Left ventricle myocardium inferior (tissue), 1 donor: ENCODE measurements at regions not wholly inside any gene's neighbourhood (a gene's known extent, or its start where the extent isn't known, plus 50 kb on each side); places are given as distances from the start of the nearest gene placed in this dataset.

Source experiments
- DNase-seq: peaks from one replicate; pipeline ENCODE4 v3.0.0-alpha.2; 2020
- H3K27ac ChIP-seq: fragments of 200-600 bp; replicated peaks from 2 replicates; pipeline ENCODE4 v1.8.0; 2021
- H3K27me3 ChIP-seq: fragments of 200-600 bp; 2 replicates; pipeline ENCODE4 v1.8.0; 2021; ENCODE audit warnings: low read depth
- H3K36me3 ChIP-seq: fragments of 200-600 bp; 2 replicates; pipeline ENCODE4 v1.8.0; 2021
- H3K4me1 ChIP-seq: fragments of 200-600 bp; 2 replicates; pipeline ENCODE4 v1.8.0; 2021
- H3K4me3 ChIP-seq: fragments of 200-600 bp; 2 replicates; pipeline ENCODE4 v1.8.0; 2021; ENCODE audit warnings: mild to moderate bottlenecking, moderate library complexity
- H3K9me3 ChIP-seq: fragments of 200-600 bp; replicated peaks from 2 replicates; pipeline ENCODE4 v1.8.0; 2021
- CTCF ChIP-seq: fragments of 200-600 bp; IDR thresholded peaks from 2 replicates; pipeline ENCODE4 v1.8.0; 2021; ENCODE audit warnings: antibody characterized with exemption, mild to moderate bottlenecking, borderline replicate concordance
- intact Hi-C: fragments of 100-400 bp; cut with micrococcal nuclease; formaldehyde crosslinking; loops from one replicate; pipeline ENCODE4 v1.11.0; 2022
- donor health status: DM: no; HTN: yes; CAD: no; lungs with severe emphysema.

GRCh38 chr5:164301136-164301535, 795.7 kb downstream of the MAT2B start:
- no peaks in the 10 kb centered on the region for H3K36me3 ChIP-seq

GRCh38 chr5:164301708-164302107, 796.3 kb downstream of the MAT2B start:
- Histone ChIP-seq H3K27ac (no peak overlapping the region), H3K9me3 (no peaks in the 10 kb centered on the region), H3K4me3 (no peak overlapping the region), H3K27me3 (peaks cover 2% of the 10 kb centered on the region), H3K36me3 (no peaks in the 10 kb centered on the region), H3K4me1 (no peaks in the 10 kb centered on the region)
- no peak for DNase-seq
- intact Hi-C loops = no loop called here
- no peak for TF ChIP-seq CTCF

More at GRCh38 chr5:164301136-164301535, 795.7 kb downstream of the MAT2B start:
- no peak overlapping the region for H3K4me3 ChIP-seq
- DNase-seq = no peak
- peaks cover 4% of the 10 kb centered on the region for H3K27me3 ChIP-seq
- no peak overlapping the region for H3K27ac ChIP-seq
- no peak for TF ChIP-seq CTCF
- H3K9me3 ChIP-seq = no peaks in the 10 kb centered on the region
- intact Hi-C loops = no loop called here
- H3K4me1 ChIP-seq = no peaks in the 10 kb centered on the region

DNA sequence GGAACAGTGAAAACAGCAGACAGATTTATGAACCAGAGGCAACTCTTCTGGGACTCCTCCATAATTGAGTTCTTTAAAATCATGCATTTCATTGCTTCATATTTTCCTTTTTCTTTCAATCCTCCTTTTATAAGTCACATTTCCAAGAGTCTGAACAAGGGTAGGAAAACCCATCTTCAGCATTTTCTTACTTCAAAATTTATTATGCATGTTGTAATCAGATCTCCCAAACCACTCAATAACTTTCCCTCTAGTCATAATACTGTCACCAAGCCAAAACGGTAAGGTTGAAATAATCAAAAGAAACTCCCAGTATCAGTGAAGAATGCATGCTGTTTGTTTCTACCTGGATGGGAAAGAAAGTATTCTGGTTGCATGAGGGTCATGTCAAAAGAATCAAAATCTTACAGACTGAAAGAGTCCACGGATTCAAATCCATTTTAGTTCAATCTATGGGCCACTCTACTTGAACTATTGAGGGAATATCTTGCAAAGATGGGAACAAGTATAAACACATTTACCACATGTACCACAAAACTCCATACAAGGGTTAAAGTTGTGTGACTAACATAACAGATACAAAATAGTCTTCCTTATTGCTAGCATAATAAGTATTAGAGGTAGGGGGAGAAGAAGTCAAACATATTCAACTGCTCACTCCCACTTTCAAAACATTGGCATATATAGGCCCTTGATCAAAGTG, 797.3 kb downstream of the MAT2B start:
- H3K27ac ChIP-seq = no peak overlapping the region
- no peaks in the 10 kb centered on the region for H3K4me1 ChIP-seq
- H3K36me3 ChIP-seq = no peaks in the 10 kb centered on the region
- no peaks in the 10 kb centered on the region for H3K27me3 ChIP-seq
- TF ChIP-seq CTCF = no peak
- DNase-seq = no peak
- no peak overlapping the region for H3K4me3 ChIP-seq
- intact Hi-C loops = no loop called here
- no peaks in the 10 kb centered on the region for H3K9me3 ChIP-seq

DNA sequence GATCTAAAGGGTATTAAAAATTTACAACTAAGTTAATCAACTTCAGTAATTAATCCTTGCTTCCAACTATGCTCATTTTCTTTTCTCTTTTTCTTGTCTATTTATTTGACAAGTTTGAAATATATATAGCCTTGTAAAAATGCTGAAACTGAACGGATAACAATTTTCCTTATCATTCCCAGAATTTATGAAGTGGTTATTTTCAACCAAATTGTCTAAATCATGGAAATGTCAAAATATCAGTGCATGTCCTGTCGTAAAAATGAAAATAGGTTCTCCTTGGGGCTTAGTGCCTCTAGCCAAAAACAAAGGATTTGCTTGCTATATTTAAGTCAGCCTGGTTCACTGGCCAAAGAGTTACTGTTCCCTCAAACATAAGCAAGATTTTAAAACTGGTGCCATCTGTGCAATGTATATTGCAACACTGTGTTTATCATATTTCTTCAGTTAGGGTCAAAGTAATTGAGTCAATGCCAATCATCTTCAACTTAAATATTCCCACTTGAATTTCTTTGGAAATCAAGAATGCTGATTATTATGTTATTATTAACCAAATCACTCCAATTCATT, 798.3 kb downstream of the MAT2B start:
- H3K4me1 ChIP-seq = no peaks in the 10 kb centered on the region
- no peak for DNase-seq
- no peak for TF ChIP-seq CTCF
- H3K4me3 ChIP-seq = no peak overlapping the region
- no peaks in the 10 kb centered on the region for H3K9me3 ChIP-seq
- no peaks in the 10 kb centered on the region for H3K27me3 ChIP-seq
- no peak overlapping the region for H3K27ac ChIP-seq
- intact Hi-C loops = no loop called here
- no peaks in the 10 kb centered on the region for H3K36me3 ChIP-seq

GRCh38 chr5:164306662-164307061, 801.2 kb downstream of the MAT2B start:
- H3K4me3 ChIP-seq = no peak overlapping the region
- H3K27ac ChIP-seq = no peak overlapping the region
- H3K27me3 ChIP-seq = no peaks in the 10 kb centered on the region
- DNase-seq = no peak
- H3K36me3 ChIP-seq = no peaks in the 10 kb centered on the region
- H3K9me3 ChIP-seq = no peaks in the 10 kb centered on the region
- no peaks in the 10 kb centered on the region for H3K4me1 ChIP-seq
- no peak for TF ChIP-seq CTCF
- intact Hi-C loops = no loop called here
